ENCODE measurements at regions not wholly inside any gene's neighbourhood (a gene's known extent, or its start where the extent isn't known, plus 50 kb on each side); places are given as distances from the start of the nearest gene placed in this dataset.

GRCh38 chr21:38936240-38936639 is 130.5 kb downstream of the ETS2 start:
- Histone ChIP-seq H3K27ac (no peak overlapping the region), H3K36me3 (no peaks in the 10 kb centered on the region), H3K27me3 (no peaks in the 10 kb centered on the region), H3K4me1 (ENCODE audit: low read depth) (peaks cover 7% of the 10 kb centered on the region), H3K9me3 (ENCODE audit: low read depth) (no peaks in the 10 kb centered on the region), H3K4me3 (no peak overlapping the region)
- DNase-seq (ENCODE audit: low read depth in 1 of 2, low spot score in 1 of 2) = peak in 1 of 2 donors; percentile 42
- no peak for TF ChIP-seq CTCF (IDR thresholded peaks at IDR 0.05; ENCODE audit: low read depth, low read length)

GRCh38 chr21:38933731-38934130 is 128.0 kb downstream of the ETS2 start:
- no peak for TF ChIP-seq CTCF (IDR thresholded peaks at IDR 0.05; ENCODE audit: low read depth, low read length)

GRCh38 chr21:38931291-38931690 is 125.6 kb downstream of the ETS2 start:
- Histone ChIP-seq H3K27ac (no peak overlapping the region), H3K4me3 (no peak overlapping the region)
- no peak for DNase-seq (ENCODE audit: low read depth in 1 of 2, low spot score in 1 of 2)

More at GRCh38 chr21:38933731-38934130, 128.0 kb downstream of the ETS2 start:
- Histone ChIP-seq H3K4me3 (no peak overlapping the region), H3K36me3 (no peaks in the 10 kb centered on the region), H3K4me1 (ENCODE audit: low read depth) (peaks cover 11% of the 10 kb centered on the region), H3K27ac (no peak overlapping the region), H3K9me3 (ENCODE audit: low read depth) (no peaks in the 10 kb centered on the region), H3K27me3 (no peaks in the 10 kb centered on the region)
- no peak for DNase-seq (ENCODE audit: low read depth in 1 of 2, low spot score in 1 of 2)

GRCh38 chr21:38930853-38931252 is 125.1 kb downstream of the ETS2 start:
- peak in 1 of 2 donors; percentile 89 for DNase-seq (ENCODE audit: low read depth in 1 of 2, low spot score in 1 of 2)
- TF ChIP-seq CTCF (IDR thresholded peaks at IDR 0.05; ENCODE audit: low read depth, low read length) = no peak
- H3K4me3 ChIP-seq = no peak overlapping the region
- peaks cover 11% of the 10 kb centered on the region for H3K4me1 ChIP-seq (ENCODE audit: low read depth)
- H3K9me3 ChIP-seq (ENCODE audit: low read depth) = no peaks in the 10 kb centered on the region
- H3K36me3 ChIP-seq = no peaks in the 10 kb centered on the region
- no peak overlapping the region for H3K27ac ChIP-seq
- H3K27me3 ChIP-seq = no peaks in the 10 kb centered on the region

More at GRCh38 chr21:38931291-38931690, 125.6 kb downstream of the ETS2 start:
- Histone ChIP-seq H3K9me3 (ENCODE audit: low read depth) (no peaks in the 10 kb centered on the region), H3K4me1 (ENCODE audit: low read depth) (peaks cover 11% of the 10 kb centered on the region), H3K27me3 (no peaks in the 10 kb centered on the region), H3K36me3 (no peaks in the 10 kb centered on the region)
- TF ChIP-seq CTCF (IDR thresholded peaks at IDR 0.05; ENCODE audit: low read depth, low read length) = no peak

GRCh38 chr21:38930066-38930465 is 124.3 kb downstream of the ETS2 start:
- H3K27ac ChIP-seq = no peak overlapping the region
- H3K4me3 ChIP-seq = no peak overlapping the region
- no peak for TF ChIP-seq CTCF (IDR thresholded peaks at IDR 0.05; ENCODE audit: low read depth, low read length)
- DNase-seq (ENCODE audit: low read depth in 1 of 2, low spot score in 1 of 2) = no peak
- no peaks in the 10 kb centered on the region for H3K27me3 ChIP-seq
- H3K36me3 ChIP-seq = no peaks in the 10 kb centered on the region
- H3K4me1 ChIP-seq (ENCODE audit: low read depth) = peaks cover 16% of the 10 kb centered on the region
- no peaks in the 10 kb centered on the region for H3K9me3 ChIP-seq (ENCODE audit: low read depth)

GRCh38 chr21:38929652-38930051 is 123.9 kb downstream of the ETS2 start:
- Histone ChIP-seq H3K27me3 (no peaks in the 10 kb centered on the region), H3K36me3 (no peaks in the 10 kb centered on the region), H3K4me1 (ENCODE audit: low read depth) (peaks cover 16% of the 10 kb centered on the region), H3K9me3 (ENCODE audit: low read depth) (no peaks in the 10 kb centered on the region), H3K4me3 (no peak overlapping the region), H3K27ac (no peak overlapping the region)
- TF ChIP-seq CTCF (IDR thresholded peaks at IDR 0.05; ENCODE audit: low read depth, low read length) = no peak
- no peak for DNase-seq (ENCODE audit: low read depth in 1 of 2, low spot score in 1 of 2)

Measured in cardiac muscle cell (in vitro differentiated cells and primary cell).